GM11168 (cell line): ENCODE measurements at regions not wholly inside any gene's neighbourhood (a gene's known extent, or its start where the extent isn't known, plus 50 kb on each side); places are given as distances from the start of the nearest gene placed in this dataset.
"Not testable (repeated sequence)": the region's sequence is repeated elsewhere in the genome, so short reads cannot be mapped to it uniquely, and the experiment has no call there.

ENCODE experiments used
- in situ Hi-C: fragments of 300-500 bp; cut with MboI; formaldehyde crosslinking; loops from one replicate; pipeline ENCODE4 v1.12.0; 2022; ENCODE audit warnings: low sequenced_read_pairs; ENCODE audit not compliant: unreplicated experiment

- in situ Hi-C loops = no loop called here
Observed at GRCh38 chr7:69431626-69432025, 166.6 kb upstream of the AUTS2 start.

GRCh38 chr7:69432276-69432675 is 166.0 kb upstream of the AUTS2 start:
- in situ Hi-C loops = not testable (repeated sequence)

GRCh38 chr7:69433081-69433480 is 165.2 kb upstream of the AUTS2 start:
- in situ Hi-C loops = no loop called here

GRCh38 chr7:69434398-69434815 is 163.9 kb upstream of the AUTS2 start:
- in situ Hi-C loops = no loop called here

GRCh38 chr7:69435711-69436110 is 162.6 kb upstream of the AUTS2 start:
- in situ Hi-C loops = no loop called here

- in situ Hi-C loops = no loop called here
Observed at GRCh38 chr7:69436946-69437345, 161.3 kb upstream of the AUTS2 start.

- in situ Hi-C loops = no loop called here
Observed at GRCh38 chr7:69438584-69439412, 159.5 kb upstream of the AUTS2 start.

GRCh38 chr7:69439636-69440325 is 158.5 kb upstream of the AUTS2 start:
- in situ Hi-C loops = no loop called here

- in situ Hi-C loops = no loop called here
Observed at GRCh38 chr7:69440976-69441375, 157.3 kb upstream of the AUTS2 start.

GRCh38 chr7:69443136-69443535 is 155.1 kb upstream of the AUTS2 start:
- in situ Hi-C loops = no loop called here

GRCh38 chr7:69445541-69445940 is 152.7 kb upstream of the AUTS2 start:
- in situ Hi-C loops = no loop called here

GRCh38 chr7:69446213-69446612 is 152.1 kb upstream of the AUTS2 start:
- in situ Hi-C loops = not testable (repeated sequence)

GRCh38 chr7:69448071-69448470 is 150.2 kb upstream of the AUTS2 start:
- in situ Hi-C loops = no loop called here

GRCh38 chr7:69450456-69450855 is 147.8 kb upstream of the AUTS2 start:
- in situ Hi-C loops = no loop called here

GRCh38 chr7:69451715-69452114 is 146.6 kb upstream of the AUTS2 start:
- in situ Hi-C loops = no loop called here

- in situ Hi-C loops = no loop called here
Observed at GRCh38 chr7:69452797-69453196, 145.5 kb upstream of the AUTS2 start.

- in situ Hi-C loops = no loop called here
Observed at GRCh38 chr7:69457595-69458504, 140.4 kb upstream of the AUTS2 start.

- in situ Hi-C loops = no loop called here
Observed at GRCh38 chr7:69464035-69464434, 134.2 kb upstream of the AUTS2 start.

GRCh38 chr7:69465262-69465661 is 133.0 kb upstream of the AUTS2 start:
- in situ Hi-C loops = no loop called here

- in situ Hi-C loops = no loop called here
Observed at GRCh38 chr7:69467826-69468225, 130.4 kb upstream of the AUTS2 start.

GRCh38 chr7:69476416-69476815 is 121.9 kb upstream of the AUTS2 start:
- in situ Hi-C loops = no loop called here
